ENCODE measurements at regions not wholly inside any gene's neighbourhood (a gene's known extent, or its start where the extent isn't known, plus 50 kb on each side); places are given as distances from the start of the nearest gene placed in this dataset.
"Not testable (repeated sequence)": the region's sequence is repeated elsewhere in the genome, so short reads cannot be mapped to it uniquely, and the experiment has no call there.

GRCh38 chr5:144042156-144042555 lies 128.3 kb downstream of the YIPF5 start:
- Mint-ChIP-seq H3K27me3 (ENCODE audit: unreplicated experiment) (no peaks in the 10 kb centered on the region), H3K36me3 (ENCODE audit: unreplicated experiment) (no peaks in the 10 kb centered on the region), H3K4me1 (ENCODE audit: low read depth, unreplicated experiment) (no peaks in the 10 kb centered on the region), H3K9me3 (ENCODE audit: unreplicated experiment) (peaks cover 2% of the 10 kb centered on the region), H3K27ac (ENCODE audit: unreplicated experiment) (no peak overlapping the region), H3K4me3 (ENCODE audit: unreplicated experiment) (no peak overlapping the region)
- TF ChIP-seq CTCF (IDR thresholded peaks at IDR 0.05; ENCODE audit: partially characterized antibody, unreplicated experiment), result no peak
- no peak for DNase-seq

GRCh38 chr5:144048259-144048856 lies 122.1 kb downstream of the YIPF5 start:
- no peaks in the 10 kb centered on the region for H3K4me1 Mint-ChIP-seq (ENCODE audit: low read depth, unreplicated experiment)
- no peak for TF ChIP-seq CTCF (IDR thresholded peaks at IDR 0.05; ENCODE audit: partially characterized antibody, unreplicated experiment)
- no peaks in the 10 kb centered on the region for H3K27me3 Mint-ChIP-seq (ENCODE audit: unreplicated experiment)
- no peak for DNase-seq
- peaks cover 2% of the 10 kb centered on the region for H3K9me3 Mint-ChIP-seq (ENCODE audit: unreplicated experiment)
- H3K36me3 Mint-ChIP-seq (ENCODE audit: unreplicated experiment), result no peaks in the 10 kb centered on the region
- H3K4me3 Mint-ChIP-seq (ENCODE audit: unreplicated experiment), result no peak overlapping the region
- H3K27ac Mint-ChIP-seq (ENCODE audit: unreplicated experiment), result no peak overlapping the region

- H3K27me3 Mint-ChIP-seq (ENCODE audit: unreplicated experiment); H3K9me3 Mint-ChIP-seq (ENCODE audit: unreplicated experiment); H3K36me3 Mint-ChIP-seq (ENCODE audit: unreplicated experiment); H3K27ac Mint-ChIP-seq (ENCODE audit: unreplicated experiment); H3K4me1 Mint-ChIP-seq (ENCODE audit: low read depth, unreplicated experiment); H3K4me3 Mint-ChIP-seq (ENCODE audit: unreplicated experiment); DNase-seq: not testable (repeated sequence)
Observed at GRCh38 chr5:144055391-144055790, 115.1 kb downstream of the YIPF5 start.

- H3K9me3 Mint-ChIP-seq (ENCODE audit: unreplicated experiment); DNase-seq; H3K27ac Mint-ChIP-seq (ENCODE audit: unreplicated experiment); H3K27me3 Mint-ChIP-seq (ENCODE audit: unreplicated experiment); H3K4me3 Mint-ChIP-seq (ENCODE audit: unreplicated experiment); H3K36me3 Mint-ChIP-seq (ENCODE audit: unreplicated experiment); H3K4me1 Mint-ChIP-seq (ENCODE audit: low read depth, unreplicated experiment): not testable (repeated sequence)
Observed at GRCh38 chr5:144060091-144060490, 110.4 kb downstream of the YIPF5 start.

GRCh38 chr5:144060598-144060997 lies 109.9 kb downstream of the YIPF5 start:
- Mint-ChIP-seq H3K36me3 (ENCODE audit: unreplicated experiment) (no peaks in the 10 kb centered on the region), H3K4me3 (ENCODE audit: unreplicated experiment) (no peak overlapping the region), H3K27ac (ENCODE audit: unreplicated experiment) (no peak overlapping the region), H3K27me3 (ENCODE audit: unreplicated experiment) (no peaks in the 10 kb centered on the region), H3K4me1 (ENCODE audit: low read depth, unreplicated experiment) (no peaks in the 10 kb centered on the region), H3K9me3 (ENCODE audit: unreplicated experiment) (peaks cover 2% of the 10 kb centered on the region)
- no peak for TF ChIP-seq CTCF (IDR thresholded peaks at IDR 0.05; ENCODE audit: partially characterized antibody, unreplicated experiment)
- DNase-seq, result no peak

- H3K27ac Mint-ChIP-seq (ENCODE audit: unreplicated experiment), result no peak overlapping the region
- no peak overlapping the region for H3K4me3 Mint-ChIP-seq (ENCODE audit: unreplicated experiment)
- no peaks in the 10 kb centered on the region for H3K9me3 Mint-ChIP-seq (ENCODE audit: unreplicated experiment)
- no peaks in the 10 kb centered on the region for H3K36me3 Mint-ChIP-seq (ENCODE audit: unreplicated experiment)
- no peak for TF ChIP-seq CTCF (IDR thresholded peaks at IDR 0.05; ENCODE audit: partially characterized antibody, unreplicated experiment)
- no peaks in the 10 kb centered on the region for H3K27me3 Mint-ChIP-seq (ENCODE audit: unreplicated experiment)
- DNase-seq, result no peak
- H3K4me1 Mint-ChIP-seq (ENCODE audit: low read depth, unreplicated experiment), result no peaks in the 10 kb centered on the region
Observed at GRCh38 chr5:144065786-144066185, 104.7 kb downstream of the YIPF5 start.

Data from glutamatergic neuron (in vitro differentiated cells).